ENCODE measurements at regions not wholly inside any gene's neighbourhood (a gene's known extent, or its start where the extent isn't known, plus 50 kb on each side); places are given as distances from the start of the nearest gene placed in this dataset.

- DNase-seq (ENCODE audit: low read depth, low spot score) = no peak
Observed at GRCh38 chr6:95660544-95660943, 83.2 kb downstream of the MANEA start.

GRCh38 chr6:95670011-95670463 is 92.7 kb downstream of the MANEA start:
- DNase-seq (ENCODE audit: low read depth, low spot score) = no peak

- DNase-seq (ENCODE audit: low read depth, low spot score) = no peak
Observed at GRCh38 chr6:95676011-95676628, 98.8 kb downstream of the MANEA start.

GRCh38 chr6:95679981-95680380 is 102.6 kb downstream of the MANEA start:
- DNase-seq (ENCODE audit: low read depth, low spot score) = no peak

DNA sequence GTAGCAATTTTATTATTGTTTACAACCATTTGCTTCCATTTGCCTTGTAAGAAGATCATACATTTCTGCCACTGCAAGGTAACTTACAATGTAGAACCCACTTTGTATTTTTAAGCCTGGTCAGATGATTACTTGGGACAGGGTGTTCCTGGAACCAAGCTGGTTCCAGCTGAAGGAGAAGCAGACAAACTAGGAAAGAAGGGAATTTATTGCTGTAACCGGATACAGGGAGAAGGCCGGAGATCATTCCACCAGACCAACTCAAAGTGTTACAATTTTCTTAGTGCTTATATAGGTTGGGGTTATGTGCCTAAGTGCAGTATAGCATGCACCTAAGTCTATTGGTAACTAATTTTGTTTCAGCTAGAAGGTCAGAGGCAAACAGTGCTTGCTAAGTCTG is 104.4 kb downstream of the MANEA start:
- no peak for DNase-seq (ENCODE audit: low read depth, low spot score)

DNA sequence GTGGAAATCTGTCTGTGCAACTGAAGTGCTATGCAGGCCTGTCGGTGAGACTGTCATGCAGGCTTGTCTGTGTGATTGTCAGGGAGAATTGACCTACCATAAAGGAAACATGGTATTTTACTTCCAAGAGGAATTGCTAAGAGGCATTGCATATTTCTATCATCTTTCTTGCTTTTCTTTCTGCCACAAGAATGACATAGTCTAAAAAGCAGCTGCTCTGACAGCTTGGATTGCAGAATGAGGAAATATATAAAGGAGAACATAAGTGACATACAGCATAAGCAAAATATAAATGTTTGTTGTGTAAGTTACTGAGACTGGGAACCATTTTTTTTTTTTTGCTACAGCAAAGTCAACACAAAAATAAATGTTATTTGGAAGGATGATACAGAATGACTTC is 105.1 kb downstream of the MANEA start:
- no peak for DNase-seq (ENCODE audit: low read depth, low spot score)

DNA sequence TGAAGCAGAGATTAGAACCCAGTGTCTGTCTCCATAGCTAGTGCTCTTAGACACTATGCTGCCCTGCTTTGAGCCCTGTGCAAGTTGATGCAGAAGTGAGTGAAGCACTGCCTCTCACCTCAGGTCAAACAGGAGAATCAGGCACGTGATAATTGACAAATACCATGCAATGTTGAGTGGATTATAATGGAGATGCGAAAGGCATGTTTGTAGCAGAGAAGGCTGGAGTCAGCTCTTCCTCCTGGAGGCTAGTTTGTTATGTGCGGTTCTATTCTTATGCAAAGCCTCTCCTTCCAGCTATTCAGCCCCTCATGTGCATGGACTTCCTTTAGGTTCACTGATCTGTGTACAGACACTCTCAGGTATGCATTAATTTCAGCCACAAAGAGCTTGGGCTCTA is 108.5 kb downstream of the MANEA start:
- peak; percentile 73 for DNase-seq (ENCODE audit: low read depth, low spot score)

DNA sequence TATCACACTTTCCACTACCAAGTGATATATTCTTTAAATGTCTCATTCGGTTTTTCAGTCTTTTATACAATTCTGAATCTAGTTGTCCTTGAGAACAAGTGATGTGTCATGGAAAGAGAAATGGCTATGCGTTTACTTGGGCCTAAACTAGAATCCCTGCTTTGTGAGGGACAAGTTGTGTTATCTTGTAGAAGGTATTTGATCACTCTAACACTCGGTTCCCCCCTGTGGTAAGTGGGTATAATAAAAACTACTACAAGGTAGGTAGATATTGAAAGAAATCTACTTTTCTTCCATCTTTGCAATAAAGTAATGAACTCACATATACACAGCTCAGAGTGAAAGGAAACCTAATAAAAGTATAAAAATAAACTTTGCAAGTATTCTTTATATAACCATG is 108.9 kb downstream of the MANEA start:
- no peak for DNase-seq (ENCODE audit: low read depth, low spot score)

DNA sequence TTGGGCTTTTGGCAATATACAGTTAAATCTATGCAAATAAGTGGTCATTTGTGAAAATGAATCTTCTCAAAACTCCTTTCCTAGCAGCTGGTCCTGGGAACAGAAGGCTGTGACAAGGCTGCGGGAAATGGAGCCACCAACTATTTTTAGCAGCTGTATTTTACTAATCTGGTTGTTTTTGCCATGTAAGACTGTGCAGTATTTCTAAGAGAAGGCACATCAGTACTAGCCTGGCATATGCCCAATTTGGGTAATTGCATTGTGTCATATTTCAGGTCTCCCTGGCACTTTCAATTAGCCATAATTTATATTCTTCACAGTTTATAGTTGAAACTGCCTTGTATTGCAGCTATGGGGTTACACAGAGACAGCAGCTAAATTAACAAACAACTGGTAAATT is 109.6 kb downstream of the MANEA start:
- no peak for DNase-seq (ENCODE audit: low read depth, low spot score)

- no peak for DNase-seq (ENCODE audit: low read depth, low spot score)
Observed at GRCh38 chr6:95687839-95688238, 110.5 kb downstream of the MANEA start.

DNA sequence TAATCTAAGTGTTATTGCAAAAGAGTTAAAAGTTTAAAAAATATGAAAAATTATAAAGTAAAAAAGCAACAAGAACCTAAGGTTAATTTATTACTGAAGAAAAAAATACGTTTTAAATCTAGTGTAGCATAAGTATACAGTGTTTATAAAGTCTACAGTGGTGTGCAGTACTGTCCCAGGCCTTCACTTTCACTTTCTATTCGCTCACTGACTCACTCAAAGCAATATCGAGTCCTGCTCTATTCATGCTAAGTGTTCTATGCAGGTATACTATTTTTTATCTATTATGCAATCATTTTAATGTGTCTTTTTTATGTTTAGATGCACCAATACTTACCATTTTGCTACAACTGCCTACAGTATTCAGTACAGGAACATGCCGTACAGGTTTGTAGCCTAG is 113.0 kb downstream of the MANEA start:
- no peak for DNase-seq (ENCODE audit: low read depth, low spot score)

GRCh38 chr6:95693108-95693507 is 115.8 kb downstream of the MANEA start:
- peak; percentile 5 for DNase-seq (ENCODE audit: low read depth, low spot score)

DNA sequence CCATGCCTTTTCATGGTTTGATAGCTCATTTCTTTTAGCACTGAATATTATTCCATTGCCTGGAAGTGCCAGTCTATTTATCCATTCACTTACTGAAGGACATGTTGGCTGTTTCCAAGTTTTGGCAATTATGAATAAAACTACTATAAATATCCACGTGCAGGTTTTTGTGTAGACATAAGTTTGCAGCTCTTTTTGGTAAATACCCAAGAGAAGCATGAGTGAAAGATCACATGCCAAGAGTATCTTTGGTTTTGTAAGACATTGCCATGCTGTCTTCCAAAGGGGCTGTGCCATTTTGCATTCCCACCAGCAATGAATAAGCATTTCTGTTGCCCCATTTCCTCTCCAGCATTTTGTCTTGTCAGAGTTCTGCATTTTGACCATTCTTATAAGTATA is 120.9 kb downstream of the MANEA start:
- DNase-seq (ENCODE audit: low read depth, low spot score) = no peak

DNA sequence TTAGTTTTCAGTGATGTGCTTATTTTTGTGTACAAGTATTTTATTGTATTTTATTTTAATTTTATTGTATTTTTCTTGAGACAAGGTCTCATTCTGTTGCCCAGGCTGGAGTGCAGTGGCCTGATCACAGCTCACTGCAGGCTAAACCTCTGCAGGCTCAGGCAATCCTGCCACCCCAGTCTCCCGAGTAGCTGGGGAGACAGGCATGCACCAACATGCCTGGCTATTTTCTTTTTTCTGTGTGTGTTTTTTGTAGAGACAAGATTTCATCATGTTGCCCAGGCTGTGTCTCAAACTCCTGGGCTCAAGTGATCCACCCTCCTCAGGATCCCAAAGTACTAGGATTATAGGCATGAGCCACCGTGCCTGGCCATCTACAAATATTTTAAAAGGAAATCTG is 146.3 kb downstream of the MANEA start:
- DNase-seq (ENCODE audit: low read depth, low spot score) = peak; percentile 3

DNA sequence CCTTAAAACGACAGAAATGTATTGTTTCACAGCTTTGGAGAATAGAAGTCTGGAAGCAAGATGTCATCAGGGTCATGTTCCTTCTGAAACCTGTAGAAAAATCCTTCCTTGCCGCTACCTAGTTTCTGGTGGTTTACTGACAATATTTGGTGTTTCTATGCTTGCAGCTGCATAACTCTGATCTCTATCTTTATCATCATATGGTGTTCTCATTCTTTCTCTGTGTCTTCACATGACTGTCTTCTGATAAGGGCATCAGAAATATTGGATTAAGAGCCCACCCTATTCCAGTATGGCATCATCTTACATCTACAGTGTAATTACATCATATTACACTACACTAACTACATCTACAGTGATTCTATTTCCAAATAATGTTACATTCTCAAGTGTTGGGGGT is 148.0 kb downstream of the MANEA start:
- no peak for DNase-seq (ENCODE audit: low read depth, low spot score)

GRCh38 chr6:95740157-95740556 is 162.8 kb downstream of the MANEA start:
- DNase-seq (ENCODE audit: low read depth, low spot score) = no peak

GRCh38 chr6:95741045-95741444 is 163.7 kb downstream of the MANEA start:
- DNase-seq (ENCODE audit: low read depth, low spot score) = no peak

GRCh38 chr6:95742767-95743289 is 165.5 kb downstream of the MANEA start:
- no peak for DNase-seq (ENCODE audit: low read depth, low spot score)

DNA sequence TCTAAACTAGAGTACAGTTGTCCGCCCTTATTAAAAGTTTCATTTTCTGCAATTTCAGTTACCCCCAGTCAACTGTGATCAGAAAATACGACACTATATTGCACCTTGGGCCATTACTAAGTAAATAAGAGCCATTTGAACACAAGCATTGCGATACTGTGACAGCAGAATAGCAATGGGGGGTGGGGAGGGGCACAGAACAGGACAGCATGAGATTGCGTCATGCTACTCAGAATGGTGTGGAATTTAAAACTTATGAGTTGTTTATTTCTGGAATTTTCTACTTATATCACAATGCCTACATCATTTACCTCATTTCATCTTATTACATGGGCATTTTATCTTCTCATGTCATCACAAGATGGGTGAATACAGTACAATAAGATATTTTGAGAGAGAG is 166.3 kb downstream of the MANEA start:
- no peak for DNase-seq (ENCODE audit: low read depth, low spot score)

DNA sequence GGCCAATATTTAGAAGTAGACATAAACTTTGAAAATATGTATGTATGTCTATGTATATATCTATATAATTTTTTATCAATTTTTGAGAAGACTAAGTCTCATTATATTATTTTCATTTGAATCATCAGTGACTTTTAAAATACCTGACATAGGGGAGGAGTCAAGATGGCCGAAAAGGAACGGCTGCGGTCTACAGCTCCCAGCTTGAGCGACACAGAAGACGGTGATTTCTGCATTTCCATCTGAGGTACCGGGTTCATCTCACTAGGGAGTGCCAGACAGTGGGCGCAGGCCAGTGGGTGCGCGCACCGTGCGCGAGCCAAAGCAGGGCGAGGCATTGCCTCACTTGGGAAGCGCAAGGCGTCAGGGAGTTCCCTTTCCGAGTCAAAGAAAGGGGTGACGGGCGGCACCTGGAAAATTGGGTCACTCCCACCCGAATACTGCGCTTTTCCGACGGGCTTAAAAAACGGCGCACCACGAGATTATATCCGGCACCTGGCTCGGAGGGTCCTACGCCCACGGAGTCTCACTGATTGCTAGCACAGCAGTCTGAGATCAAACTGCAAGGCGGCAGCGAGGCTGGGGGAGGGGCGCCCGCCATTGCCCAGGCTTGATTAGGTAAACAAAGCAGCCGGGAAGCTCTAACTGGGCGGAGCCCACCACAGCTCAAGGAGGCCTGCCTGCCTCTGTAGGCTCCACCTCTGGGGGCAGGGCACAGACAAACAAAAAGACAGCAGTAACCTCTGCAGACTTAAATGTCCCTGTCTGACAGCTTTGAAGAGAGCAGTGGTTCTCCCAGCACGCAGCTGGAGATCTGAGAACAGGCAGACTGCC is 181.1 kb downstream of the MANEA start:
- peak; percentile 38 for DNase-seq (ENCODE audit: low read depth, low spot score)

- no peak for DNase-seq (ENCODE audit: low read depth, low spot score)
Observed at GRCh38 chr6:95767897-95768463, 190.6 kb downstream of the MANEA start.

GRCh38 chr6:95768539-95768938 is 191.2 kb downstream of the MANEA start:
- DNase-seq (ENCODE audit: low read depth, low spot score) = peak; percentile 25

- no peak for DNase-seq (ENCODE audit: low read depth, low spot score)
Observed at GRCh38 chr6:95777338-95777737, 200.0 kb downstream of the MANEA start.
